ENCODE measurements at regions not wholly inside any gene's neighbourhood (a gene's known extent, or its start where the extent isn't known, plus 50 kb on each side); places are given as distances from the start of the nearest gene placed in this dataset.

- no peaks in the 10 kb centered on the region for H3K9me3 Mint-ChIP-seq
- no peaks in the 10 kb centered on the region for H3K36me3 Mint-ChIP-seq (ENCODE audit: low read depth)
- no peaks in the 10 kb centered on the region for H3K27me3 Mint-ChIP-seq (ENCODE audit: low read depth)
- no peak overlapping the region for H3K4me3 Mint-ChIP-seq
- no peak overlapping the region for H3K27ac Mint-ChIP-seq
- H3K4me1 Mint-ChIP-seq = peaks cover 5% of the 10 kb centered on the region
- no peak for TF ChIP-seq CTCF (IDR thresholded peaks at IDR 0.05; ENCODE audit: unreplicated experiment in 3 of 3)
Measured at GRCh38 chr2:210954386-210954907, 398.0 kb downstream of the CPS1 start.

- H3K27ac Mint-ChIP-seq = no peak overlapping the region
- H3K9me3 Mint-ChIP-seq = no peaks in the 10 kb centered on the region
- H3K27me3 Mint-ChIP-seq (ENCODE audit: low read depth) = no peaks in the 10 kb centered on the region
- no peak for TF ChIP-seq CTCF (IDR thresholded peaks at IDR 0.05; ENCODE audit: unreplicated experiment in 3 of 3)
- no peaks in the 10 kb centered on the region for H3K36me3 Mint-ChIP-seq (ENCODE audit: low read depth)
- H3K4me3 Mint-ChIP-seq = no peak overlapping the region
- peaks cover 5% of the 10 kb centered on the region for H3K4me1 Mint-ChIP-seq
Measured at GRCh38 chr2:210955591-210955990, 399.2 kb downstream of the CPS1 start.

GRCh38 chr2:210956101-210956500 is 399.7 kb downstream of the CPS1 start:
- H3K36me3 Mint-ChIP-seq (ENCODE audit: low read depth) = no peaks in the 10 kb centered on the region
- no peak overlapping the region for H3K4me3 Mint-ChIP-seq
- peaks cover 6% of the 10 kb centered on the region for H3K4me1 Mint-ChIP-seq
- TF ChIP-seq CTCF (IDR thresholded peaks at IDR 0.05; ENCODE audit: unreplicated experiment in 3 of 3) = no peak
- H3K9me3 Mint-ChIP-seq = no peaks in the 10 kb centered on the region
- H3K27ac Mint-ChIP-seq = no peak overlapping the region
- H3K27me3 Mint-ChIP-seq (ENCODE audit: low read depth) = no peaks in the 10 kb centered on the region

- no peaks in the 10 kb centered on the region for H3K27me3 Mint-ChIP-seq (ENCODE audit: low read depth)
- peak overlapping the region; percentile 24 to 84 (median 63) for H3K27ac Mint-ChIP-seq
- no peak overlapping the region for H3K4me3 Mint-ChIP-seq
- H3K36me3 Mint-ChIP-seq (ENCODE audit: low read depth) = no peaks in the 10 kb centered on the region
- no peak for TF ChIP-seq CTCF (IDR thresholded peaks at IDR 0.05; ENCODE audit: unreplicated experiment in 3 of 3)
- H3K4me1 Mint-ChIP-seq = peaks cover 6% of the 10 kb centered on the region
- H3K9me3 Mint-ChIP-seq = no peaks in the 10 kb centered on the region
Measured at GRCh38 chr2:210961249-210961648, 404.9 kb downstream of the CPS1 start.

- no peaks in the 10 kb centered on the region for H3K36me3 Mint-ChIP-seq (ENCODE audit: low read depth)
- H3K9me3 Mint-ChIP-seq = no peaks in the 10 kb centered on the region
- no peaks in the 10 kb centered on the region for H3K27me3 Mint-ChIP-seq (ENCODE audit: low read depth)
- no peak for TF ChIP-seq CTCF (IDR thresholded peaks at IDR 0.05; ENCODE audit: unreplicated experiment in 3 of 3)
- no peak overlapping the region for H3K4me3 Mint-ChIP-seq
- peaks cover 6% of the 10 kb centered on the region for H3K4me1 Mint-ChIP-seq
- H3K27ac Mint-ChIP-seq = peak overlapping the region in 1 of 3 experiments; percentile 2
Measured at GRCh38 chr2:210963386-210963785, 407.0 kb downstream of the CPS1 start.

- TF ChIP-seq CTCF (IDR thresholded peaks at IDR 0.05; ENCODE audit: unreplicated experiment in 3 of 3) = no peak
- Mint-ChIP-seq H3K27me3 (ENCODE audit: low read depth) (no peaks in the 10 kb centered on the region), H3K9me3 (no peaks in the 10 kb centered on the region), H3K27ac (no peak overlapping the region), H3K4me3 (no peak overlapping the region), H3K36me3 (ENCODE audit: low read depth) (no peaks in the 10 kb centered on the region), H3K4me1 (peaks cover 6% of the 10 kb centered on the region)
Measured at GRCh38 chr2:210964141-210964764, 407.9 kb downstream of the CPS1 start.
